ENCODE measurements at regions not wholly inside any gene's neighbourhood (a gene's known extent, or its start where the extent isn't known, plus 50 kb on each side); places are given as distances from the start of the nearest gene placed in this dataset.
A peak's percentile ranks its signal among the peaks of the same experiment; 100 is the strongest.

DNA sequence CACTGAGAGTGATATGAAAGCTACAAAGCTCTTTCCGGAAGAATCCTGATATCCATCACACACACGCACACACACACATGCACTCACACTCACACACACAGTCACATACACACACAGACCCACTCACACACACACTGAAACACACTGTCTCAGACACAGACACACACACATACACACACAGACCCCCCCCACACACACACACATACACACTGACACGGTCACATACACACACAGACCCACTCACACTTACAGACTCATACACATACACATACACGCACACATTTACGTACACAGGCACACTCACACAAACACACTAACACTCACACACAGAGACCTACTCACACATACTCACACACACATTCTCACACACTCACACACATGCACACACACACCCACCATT lies 58.6 kb downstream of the LIG4 start:
- no peak for DNase-seq

DNA sequence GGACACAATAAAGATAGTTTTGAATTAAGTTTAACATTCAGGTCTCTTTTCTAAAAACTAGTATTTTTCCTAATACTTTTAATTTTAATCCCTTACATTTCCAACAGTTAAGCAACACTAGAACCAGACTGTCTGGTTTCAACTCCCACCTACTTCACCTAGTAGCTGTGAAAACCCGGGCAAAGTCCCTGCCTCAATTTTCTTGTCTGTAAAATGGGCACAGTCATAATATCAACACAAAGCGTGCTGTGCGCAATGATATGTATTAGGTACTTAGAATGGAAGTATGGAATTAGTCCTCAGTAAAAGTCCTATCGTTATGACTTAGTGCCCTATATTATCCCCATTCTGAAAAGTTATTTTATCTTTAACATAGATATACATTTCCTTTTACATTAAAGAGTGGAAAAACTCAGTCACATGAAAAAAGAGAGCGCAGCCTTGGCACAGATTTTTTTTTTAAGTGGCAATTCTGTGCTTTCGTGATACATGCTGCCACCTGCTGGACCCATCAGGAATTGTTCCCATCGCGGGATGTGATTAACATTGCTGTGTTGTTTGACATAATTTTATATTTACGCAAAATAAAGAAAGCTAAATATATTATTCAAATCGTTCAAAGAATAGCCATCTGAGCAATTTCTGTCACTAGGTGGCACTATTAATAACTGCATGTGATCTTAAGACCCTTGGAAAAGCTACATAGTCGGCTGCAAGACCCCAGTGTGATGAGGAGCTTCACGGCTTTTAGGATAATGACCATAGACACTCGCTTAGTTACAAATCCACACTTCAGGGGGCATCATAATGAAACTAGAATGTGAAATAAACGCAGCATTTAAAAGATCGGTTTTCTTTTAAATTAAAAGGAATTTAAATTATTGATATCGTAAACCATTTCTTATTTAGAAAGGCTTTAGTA lies 59.9 kb downstream of the LIG4 start:
- peak; percentile 77 for DNase-seq

GRCh38 chr13:108154421-108154858 lies 60.9 kb downstream of the LIG4 start:
- no peak for DNase-seq

GRCh38 chr13:108146642-108147041 lies 68.7 kb downstream of the LIG4 start:
- DNase-seq = no peak

DNA sequence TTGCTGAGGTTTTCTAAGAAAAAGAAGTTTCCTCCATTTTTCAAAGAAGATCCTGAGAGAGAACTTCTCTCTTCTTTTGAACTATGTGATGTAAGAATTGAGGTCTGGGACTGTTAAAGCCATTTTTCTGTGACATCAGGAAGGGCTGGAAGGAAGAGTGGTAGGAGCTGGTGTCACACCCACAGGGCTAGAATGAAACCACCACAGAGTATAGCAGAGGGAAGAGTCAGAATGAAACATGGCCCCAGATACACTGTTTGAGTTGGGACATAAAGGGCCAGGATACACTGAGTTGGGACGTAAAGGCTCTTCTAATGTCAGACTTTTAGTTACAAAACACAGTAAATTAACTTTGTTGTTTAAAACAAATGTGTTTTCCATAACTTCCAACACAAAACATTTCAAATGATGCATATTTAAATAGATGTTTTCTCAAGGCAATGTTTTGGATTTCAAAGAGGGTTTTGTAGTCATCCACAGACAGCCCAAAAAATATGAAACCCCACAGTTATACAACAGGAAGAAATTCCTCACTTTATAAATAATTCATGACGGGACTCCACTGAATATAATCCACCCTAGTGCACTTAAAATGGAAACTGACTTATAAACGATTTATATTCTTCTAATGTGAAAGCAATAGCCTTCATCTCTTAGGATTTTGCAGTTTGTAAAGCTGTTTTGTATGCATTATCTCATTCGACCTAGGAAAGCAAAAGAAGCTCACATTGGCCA lies 72.5 kb downstream of the LIG4 start:
- no peak for DNase-seq

DNA sequence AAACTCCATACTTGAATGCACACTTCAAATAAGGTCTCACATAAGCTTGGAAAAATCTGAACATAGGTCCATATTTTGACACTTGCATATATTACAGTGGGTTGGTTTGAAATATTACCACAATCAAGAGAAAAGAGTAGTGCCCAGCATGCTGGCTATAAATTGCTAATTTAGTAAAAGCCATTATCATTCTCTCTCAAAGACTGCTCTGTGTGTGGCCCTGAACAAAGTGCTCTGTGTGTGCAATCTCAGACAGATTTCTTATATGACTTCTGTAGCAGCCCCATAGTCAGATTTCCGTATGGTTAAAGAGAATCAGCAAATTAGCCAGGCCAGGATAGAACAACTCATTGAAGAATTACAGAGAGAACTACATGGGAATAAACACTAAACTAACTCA lies 78.2 kb downstream of the LIG4 start:
- DNase-seq = no peak

DNA sequence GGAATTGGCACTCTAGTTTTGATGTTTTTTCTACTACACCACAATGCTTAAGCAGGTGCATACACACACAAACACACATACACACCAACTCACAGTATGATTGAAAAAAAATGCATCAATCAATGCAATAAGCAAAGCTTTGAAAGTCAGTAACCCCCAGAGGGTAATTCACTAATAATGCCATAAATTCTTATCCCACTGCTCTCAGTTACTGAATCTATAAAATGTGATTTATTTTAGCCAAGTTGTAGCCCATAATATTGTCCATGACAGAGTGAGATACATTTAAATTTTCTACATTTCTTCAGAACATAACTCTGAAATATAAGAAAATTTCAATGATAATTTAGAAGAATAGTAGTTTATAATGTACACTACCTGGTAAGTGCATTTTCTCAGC lies 87.9 kb downstream of the LIG4 start:
- no peak for DNase-seq

GRCh38 chr13:108126056-108126455 lies 89.3 kb downstream of the LIG4 start:
- no peak for DNase-seq

- DNase-seq = peak; percentile 56
Measured at GRCh38 chr13:108121406-108121805, 93.9 kb downstream of the LIG4 start.

DNA sequence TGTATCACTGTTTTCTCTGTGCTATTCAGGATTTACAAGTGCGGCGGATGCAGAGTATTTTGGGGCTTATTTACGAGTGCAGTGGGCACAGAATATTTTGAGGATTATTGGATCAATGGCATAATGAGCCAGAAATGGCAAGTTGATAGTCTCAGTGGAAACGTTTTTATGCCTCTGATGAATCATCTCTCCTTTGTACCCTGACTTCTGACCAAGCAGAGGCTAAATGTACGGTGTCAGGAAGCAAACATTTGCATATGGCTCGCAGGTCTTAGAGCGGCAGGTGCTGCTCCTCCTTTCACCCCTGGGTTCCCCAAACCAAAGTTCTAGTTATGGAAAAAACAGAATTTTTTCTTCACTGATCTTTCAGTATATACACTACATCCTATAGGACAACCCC lies 94.5 kb downstream of the LIG4 start:
- peak; percentile 81 for DNase-seq

GRCh38 chr13:108120302-108120701 lies 95.0 kb downstream of the LIG4 start:
- peak; percentile 98 for DNase-seq

DNA sequence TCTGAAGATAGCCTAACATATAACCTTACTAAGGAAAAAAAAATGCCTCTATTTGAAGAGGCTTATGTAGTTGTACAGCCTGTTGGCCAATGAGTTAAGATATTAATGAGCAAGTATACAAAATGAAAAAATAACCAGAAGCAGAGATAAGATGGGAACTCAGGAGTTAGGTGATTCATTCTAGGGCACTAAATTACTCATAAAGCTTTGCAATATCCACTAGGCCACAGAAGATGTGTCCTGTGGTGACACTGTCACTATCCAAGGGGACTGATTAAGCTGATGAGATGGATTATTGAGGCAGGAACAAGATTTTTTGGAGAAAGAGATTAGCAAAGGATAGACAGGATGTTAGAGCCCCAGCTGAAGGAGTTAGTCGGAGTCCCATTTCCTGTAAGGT lies 99.6 kb downstream of the LIG4 start:
- DNase-seq = no peak

DNA sequence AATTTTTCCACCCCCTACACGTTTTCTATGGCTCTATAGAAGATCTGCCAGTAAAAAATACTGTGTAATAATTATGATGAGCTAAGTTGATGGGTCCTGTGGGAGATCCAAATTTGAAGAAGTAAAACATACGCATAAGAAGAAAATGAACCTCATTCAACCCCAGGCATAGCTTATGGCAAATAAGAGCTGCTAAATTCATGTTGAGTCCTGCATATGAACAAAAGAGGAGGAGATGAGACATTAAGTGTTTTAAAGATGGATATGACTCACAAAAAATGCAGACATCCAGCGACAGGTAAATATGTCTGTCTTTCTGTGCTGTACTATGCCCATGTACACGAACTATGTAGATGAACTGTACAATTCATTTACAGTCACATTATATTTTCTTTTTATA lies 101.9 kb downstream of the LIG4 start:
- DNase-seq = no peak

DNA sequence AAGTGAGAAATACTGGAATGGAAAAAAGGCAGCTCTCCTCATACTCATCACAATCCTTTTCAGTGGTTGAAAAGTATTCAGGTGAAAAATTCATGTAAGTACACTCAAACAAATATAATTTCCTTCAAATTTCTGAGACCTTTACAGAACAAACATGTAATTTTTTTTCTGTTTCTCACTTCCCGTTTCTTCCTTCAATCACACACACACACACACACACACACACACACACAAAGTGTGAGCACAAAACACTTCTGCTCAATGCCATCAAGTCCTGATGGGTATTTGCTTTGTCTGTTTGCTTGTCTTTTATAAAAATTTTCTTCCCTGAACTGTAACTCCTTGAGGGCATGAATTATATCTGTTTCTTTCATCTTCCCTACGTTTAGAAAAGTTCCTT lies 110.6 kb downstream of the LIG4 start:
- no peak for DNase-seq

- DNase-seq = no peak
Measured at GRCh38 chr13:108102771-108103170, 112.6 kb downstream of the LIG4 start.

GRCh38 chr13:108096301-108096915 lies 118.9 kb downstream of the LIG4 start:
- DNase-seq = no peak

- DNase-seq = no peak
Measured at GRCh38 chr13:108095036-108095435, 120.3 kb downstream of the LIG4 start.

DNA sequence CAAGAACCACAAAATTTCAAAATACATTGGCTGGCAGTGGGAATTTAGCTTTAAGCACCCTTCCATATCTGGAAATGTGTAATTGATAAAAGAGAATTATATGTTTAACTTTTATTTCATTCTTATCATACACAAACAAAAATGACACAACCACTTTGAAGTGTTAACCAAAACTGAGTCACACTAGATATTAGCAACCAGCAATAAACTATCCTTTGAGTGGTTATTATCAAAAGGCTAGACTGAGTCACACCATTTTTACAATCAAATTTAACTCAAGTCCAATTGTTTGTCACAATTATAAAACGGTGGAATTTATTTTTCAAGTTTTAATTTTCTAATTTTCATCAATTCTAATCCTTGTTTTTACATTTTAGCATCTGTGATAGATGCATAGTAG lies 121.7 kb downstream of the LIG4 start:
- DNase-seq = no peak

GRCh38 chr13:108087810-108088209 lies 127.5 kb downstream of the LIG4 start:
- DNase-seq = no peak

DNA sequence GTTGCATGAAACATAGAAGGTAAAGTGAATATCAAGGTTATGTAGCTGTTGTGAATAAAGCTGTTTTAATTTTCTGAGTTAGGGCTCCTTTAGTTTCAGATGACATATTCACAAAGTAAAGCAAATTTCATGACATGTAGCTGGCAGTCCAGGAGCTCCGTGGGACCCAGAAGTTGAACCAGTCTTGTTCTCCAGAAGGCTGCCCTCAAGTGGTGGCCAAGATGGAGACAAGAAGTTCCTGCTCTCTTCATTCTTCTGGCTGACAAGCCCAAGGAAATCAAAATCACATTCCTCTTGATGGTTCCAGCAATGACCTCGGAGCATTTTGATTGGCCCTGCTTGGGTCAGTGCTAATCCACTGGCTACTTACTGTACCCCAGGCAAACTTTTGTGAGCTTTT lies 128.7 kb downstream of the LIG4 start:
- DNase-seq = no peak

DNA sequence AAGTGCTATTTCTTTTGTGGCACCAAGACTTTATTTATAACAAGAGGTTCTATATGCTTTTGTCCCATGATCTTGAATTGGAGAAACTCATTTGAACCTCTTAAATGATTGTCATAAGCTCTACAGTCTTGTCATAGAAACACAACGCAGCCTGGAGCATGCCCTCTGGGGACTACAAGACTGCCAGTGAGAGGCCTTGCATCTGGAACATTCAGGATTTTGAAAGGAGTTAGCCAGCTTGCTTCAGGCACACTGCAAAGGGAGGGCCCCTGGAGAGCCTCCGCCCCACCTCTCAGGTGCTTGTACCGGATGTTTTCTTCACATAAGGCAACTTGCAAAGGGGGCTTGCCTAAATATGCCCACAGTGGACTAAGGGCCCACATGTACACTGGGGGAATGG lies 130.5 kb downstream of the LIG4 start:
- DNase-seq = no peak

- DNase-seq = no peak
Measured at GRCh38 chr13:108083056-108083455, 132.3 kb downstream of the LIG4 start.

- no peak for DNase-seq
Measured at GRCh38 chr13:108082481-108082880, 132.9 kb downstream of the LIG4 start.

GRCh38 chr13:108077284-108077683 lies 138.1 kb downstream of the LIG4 start:
- no peak for DNase-seq

Measured in NCI-H774 (cell line).